ENCODE measurements at regions not wholly inside any gene's neighbourhood (a gene's known extent, or its start where the extent isn't known, plus 50 kb on each side); places are given as distances from the start of the nearest gene placed in this dataset.
A peak's percentile ranks its signal among the peaks of the same experiment; 100 is the strongest.

DNA sequence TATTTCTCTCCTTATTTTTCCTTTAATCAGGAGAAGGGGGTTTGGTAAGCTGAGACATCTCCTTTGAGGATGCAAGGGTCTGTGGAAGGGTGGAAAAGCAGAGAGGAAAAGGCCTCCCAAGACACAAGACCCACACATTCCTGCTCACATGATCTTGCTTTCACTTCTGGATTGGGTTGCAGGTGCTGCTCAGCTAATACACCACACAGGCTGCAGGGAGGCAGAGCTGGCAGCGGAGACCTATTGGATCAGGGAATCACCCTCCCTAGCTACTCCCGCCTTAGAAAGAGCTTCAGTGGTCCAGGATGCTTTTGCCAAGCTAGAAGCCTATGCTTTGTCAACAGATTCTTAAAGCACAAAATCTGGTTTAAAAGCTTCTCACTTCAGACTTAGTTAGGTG, 87.6 kb upstream of the IL33 start:
- 89% methylated on average over 2 of the region's 2 CpGs; no CpG with 5 or more reads in 1 of the 2 experiments for WGBS, 2 experiments (ENCODE audit: extremely low coverage in 1 of 2, insufficient coverage in 1 of 2, insufficient read length in 1 of 2, insufficient replicate concordance in 2 of 2, low coverage in 1 of 2, low lambda C conversion rate in 2 of 2, missing lambda C conversion rate in 1 of 2)
- POLR2A ChIA-PET (ENCODE audit: partially characterized antibody): no interaction called here
- no peak overlapping the region for H3K9ac ChIP-seq (replicated peaks in 1 of 4; ENCODE audit: extremely low read depth in 1 of 4, low read depth in 3 of 4, low read length in 3 of 4)
- no peaks in the 10 kb centered on the region for H3K79me2 ChIP-seq (ENCODE audit: control insufficient read depth in 1 of 2, insufficient read depth in 2 of 2, low read length in 2 of 2)
- H3K27ac ChIP-seq (ENCODE audit: low read depth, low read length): no peak overlapping the region
- H3K18ac ChIP-seq (ENCODE audit: extremely low read depth, low read length): no peak overlapping the region
- H3K36me3 ChIP-seq (ENCODE audit: control insufficient read depth in 2 of 4, insufficient read depth in 4 of 4, low read length in 3 of 4): no peaks in the 10 kb centered on the region
- H4K91ac ChIP-seq (replicated peaks; ENCODE audit: insufficient read length, low read length): peak overlapping the region; percentile 51
- peak overlapping the region; percentile 77; the same call in 1 of the 2 replicates for H2AFZ ChIP-seq (ENCODE audit: low read length)
- no peak overlapping the region for H4K5ac ChIP-seq (ENCODE audit: insufficient read length, low read depth, low read length)
- CTCF ChIA-PET (ENCODE audit: partially characterized antibody): interaction anchor here (0.6 to 1.7 kb wide), 4 partner anchors 15 to 178 kb away, joined by 3 to 4 read pairs (median 3); no protein-coding TSS in a partner anchor
- H3K9me3 ChIP-seq (ENCODE audit: insufficient read depth in 2 of 2, low read depth in 1 of 2, low read length in 1 of 2): no peaks in the 10 kb centered on the region
- H3K27me3 ChIP-seq (replicated peaks in 1 of 4; ENCODE audit: control insufficient read depth in 3 of 4, extremely low read depth in 1 of 4, insufficient read depth in 3 of 4, low read length in 3 of 4): no peaks in the 10 kb centered on the region
- H2BK120ac ChIP-seq (replicated peaks; ENCODE audit: low read depth, low read length): no peak overlapping the region
- no peaks in the 10 kb centered on the region for H3K4me1 ChIP-seq (replicated peaks in 1 of 4; ENCODE audit: control insufficient read depth in 3 of 4, insufficient read depth in 4 of 4, low read length in 3 of 4)
- no peak overlapping the region for H4K8ac ChIP-seq (ENCODE audit: extremely low read depth, insufficient read depth, low read length)
- no peak overlapping the region for H3K4ac ChIP-seq (replicated peaks; ENCODE audit: insufficient read length, low read depth, low read length)
- H2BK20ac ChIP-seq (ENCODE audit: low read length): 0 out of 2 replicates have a peak overlapping the region, but pooled peaks have one; percentile 6
- no peak overlapping the region for H3K4me3 ChIP-seq (ENCODE audit: extremely low read depth in 1 of 4, insufficient read depth in 2 of 4, low read depth in 3 of 4, low read length in 4 of 4)
- no peak overlapping the region for H2AK5ac ChIP-seq (ENCODE audit: low read depth, low read length)
- peak; percentile 32 for FAIRE-seq
- no peaks in the 10 kb centered on the region for H3K23me2 ChIP-seq (ENCODE audit: low read depth, low read length)
- DNase-seq (ENCODE audit: low read depth in 1 of 2, low spot score in 2 of 2): no peak
- H3K4me2 ChIP-seq (ENCODE audit: insufficient read depth in 1 of 2, low read depth in 2 of 2, low read length in 2 of 2): no peak overlapping the region
- no peaks in the 10 kb centered on the region for H4K20me1 ChIP-seq (replicated peaks in 1 of 2; ENCODE audit: control insufficient read depth in 1 of 2, insufficient read depth in 2 of 2, low read length in 2 of 2)
- H2BK5ac ChIP-seq (ENCODE audit: low read depth, low read length): no peak overlapping the region
- no peaks in the 10 kb centered on the region for H3K79me1 ChIP-seq (ENCODE audit: low read depth, low read length)
- H2BK15ac ChIP-seq (ENCODE audit: low read length): no peak overlapping the region
- H3K23ac ChIP-seq (ENCODE audit: insufficient read length): no peak overlapping the region
- H2BK12ac ChIP-seq (ENCODE audit: low read depth, low read length): no peak overlapping the region
- no peak overlapping the region for H3K14ac ChIP-seq (ENCODE audit: insufficient read length)
- H3K56ac ChIP-seq (replicated peaks; ENCODE audit: insufficient read length, low read depth, low read length): no peak overlapping the region
- TF ChIP-seq SP2 (IDR thresholded peaks at IDR 0.05; ENCODE audit: low read length) (no peak), KDM5A (IDR thresholded peaks at IDR 0.05; ENCODE audit: low read length) (no peak), KDM1A (IDR thresholded peaks at IDR 0.05; ENCODE audit: borderline replicate concordance, low read length) (no peak), YY1 (IDR thresholded peaks at IDR 0.05; ENCODE audit: low read depth, low read length) (no peak), EP300 (IDR thresholded peaks at IDR 0.05; ENCODE audit: borderline replicate concordance in 1 of 2, low read depth in 2 of 2, low read length in 2 of 2) (no peak), EZH2 (IDR thresholded peaks at IDR 0.05; ENCODE audit: low read depth, low read length, severe bottlenecking) (no peak), EGR1 (IDR thresholded peaks at IDR 0.05; ENCODE audit: borderline replicate concordance, low read depth, low read length) (no peak), CEBPB (IDR thresholded peaks at IDR 0.05; ENCODE audit: low read depth, low read length) (no peak), KDM4A (IDR thresholded peaks at IDR 0.05; ENCODE audit: low read depth, low read length, severe bottlenecking) (no peak), TCF12 (IDR thresholded peaks at IDR 0.05; ENCODE audit: low read depth, low read length) (no peak), SIX5 (IDR thresholded peaks at IDR 0.05; ENCODE audit: low read depth, low read length) (no peak), SAP30 (IDR thresholded peaks at IDR 0.05; ENCODE audit: insufficient read depth, insufficient replicate concordance, low read length) (no peak), TEAD4 (IDR thresholded peaks at IDR 0.05; ENCODE audit: low read depth, low read length) (no peak), SP4 (IDR thresholded peaks at IDR 0.05; ENCODE audit: low read length) (no peak), RNF2 (IDR thresholded peaks at IDR 0.05; ENCODE audit: borderline replicate concordance, low read depth, low read length, missing control alignments, poor library complexity, severe bottlenecking) (no peak)

Measured in H1 (cell line).